HepG2 (cell line): ENCODE measurements at regions not wholly inside any gene's neighbourhood (a gene's known extent, or its start where the extent isn't known, plus 50 kb on each side); places are given as distances from the start of the nearest gene placed in this dataset.

Source experiments
- ATAC-seq: fragments of 200-7000 bp; cut with Tn5 transposase; 3 replicates; pipeline ENCODE4 v1.9.1; 2020; ENCODE audit warnings: mild to moderate bottlenecking, moderate library complexity
- BruUV-seq: library from RNA; stranded (reverse); fragments of 400-500 nt; replicated peaks from 2 replicates; lab custom pipeline; 2021; lab: Mats Ljungman, UMichigan
- CTCF ChIA-PET: fragments of 300-600 bp; formaldehyde crosslinking; extraction: SDS; loops from one replicate; lab custom pipeline; 2021; ENCODE audit warnings: low total read pairs, inconsistent platforms, low intra/inter-chr PET ratio; lab: Yijun Ruan, JAX
- POLR2A ChIA-PET: fragments of 350-600 bp; sonication (Branson Sonifier 250); formaldehyde crosslinking; loops from one replicate; lab custom pipeline; 2020; ENCODE audit warnings: antibody characterized with exemption, inconsistent platforms; lab: Yijun Ruan, JAX
- DNase-seq: peaks from one replicate; pipeline ENCODE4 v3.0.0-alpha.2; 2015; ENCODE audit warnings: low spot score
- FAIRE-seq: peaks from 3 replicates; lab custom pipeline; 2011; peaks lifted over from hg19 to GRCh38; lab: Jason Lieb, UNC
- H2AFZ ChIP-seq: one replicate; pipeline ENCODE4 v1.6.1; 2011; ENCODE audit warnings: low read length, inconsistent platforms
- H3K27ac ChIP-seq: fragments of 300-600 bp; 3 replicates; pipeline ENCODE4 v1.8.0; 2011; ENCODE audit warnings: mixed run types, mild to moderate bottlenecking, mixed read lengths, low read length, inconsistent platforms; ENCODE audit not compliant: insufficient read depth; ENCODE audit errors: extremely low read length
- H3K27me3 ChIP-seq, 2 experiments: fragments of 200-600 bp in 1 of 2; 2 replicates in 1 of 2; 3 replicates in 1 of 2; pipeline versions ENCODE4 v1.6.0 to v1.8.0; 2011; ENCODE audit warnings: low read length in 2 of 2, mild to moderate bottlenecking in 2 of 2, moderate library complexity in 2 of 2, inconsistent platforms in 1 of 2; ENCODE audit not compliant: insufficient read depth in 2 of 2, control insufficient read depth in 1 of 2
- H3K36me3 ChIP-seq, 2 experiments: fragments of 200-600 bp in 1 of 2; replicated peaks in 1 of 2; 2 replicates in 1 of 2; 3 replicates in 1 of 2; pipeline versions ENCODE4 v1.5.1 to v1.8.0; 2011; ENCODE audit warnings: low read length in 2 of 2, inconsistent platforms in 1 of 2; ENCODE audit not compliant: insufficient read depth in 2 of 2, control insufficient read depth in 1 of 2
- H3K4me1 ChIP-seq: 2 replicates; pipeline ENCODE4 v1.5.1; 2012; ENCODE audit warnings: low read length, inconsistent platforms; ENCODE audit not compliant: insufficient read depth
- H3K4me2 ChIP-seq: 2 replicates; pipeline ENCODE4 v1.6.0; 2011; ENCODE audit warnings: low read depth, low read length, inconsistent platforms
- H3K4me3 ChIP-seq, 3 experiments: fragments of 200-600 bp in 1 of 3; sonication (generic), shearing (Covaris generic) in 1 of 3; replicated peaks in 1 of 3; 2 replicates each; pipeline ENCODE4 v1.5.1; 2011 to 2016; ENCODE audit warnings: low read length in 3 of 3, inconsistent platforms in 2 of 3, low read depth in 2 of 3, mild to moderate bottlenecking in 2 of 3, control low read depth in 1 of 3, mixed read lengths in 1 of 3; ENCODE audit not compliant: insufficient read depth in 1 of 3
- H3K79me2 ChIP-seq: one replicate; pipeline ENCODE4 v1.6.1; 2011; ENCODE audit warnings: low read length, inconsistent platforms; ENCODE audit not compliant: insufficient read depth
- H3K9ac ChIP-seq: 2 replicates; pipeline ENCODE4 v1.6.0; 2011; ENCODE audit warnings: mild to moderate bottlenecking, low read depth, low read length, inconsistent platforms; ENCODE audit not compliant: insufficient read depth
- H3K9me3 ChIP-seq: 2 replicates; pipeline ENCODE4 v1.5.1; 2012; ENCODE audit warnings: mild to moderate bottlenecking, low read length
- H4K20me1 ChIP-seq: 2 replicates; pipeline ENCODE4 v1.6.0; 2011; ENCODE audit warnings: inconsistent platforms, mild to moderate bottlenecking, low read length, moderate library complexity; ENCODE audit not compliant: insufficient read depth
- CBX2 ChIP-seq, 2 experiments: fragments of 200-600 bp in 1 of 2; sonication (generic); formaldehyde crosslinking in 1 of 2; IDR thresholded peaks; 2 replicates each; pipeline versions ENCODE4 v1.7.0 to v1.8.1; 2018 to 2022; ENCODE audit warnings: low read depth in 2 of 2, low read length in 1 of 2, mild to moderate bottlenecking in 1 of 2, missing genetic modification reagents in 1 of 2
- ELF3 ChIP-seq: IDR thresholded peaks from 2 replicates; pipeline ENCODE4 v1.6.1; 2016; ENCODE audit warnings: missing genetic modification reagents, missing compliant biosample characterization
- HMG20B ChIP-seq: conservative IDR thresholded peaks from 2 replicates; pipeline ENCODE4 v1.6.1; 2016; ENCODE audit warnings: missing genetic modification reagents, missing compliant biosample characterization
- ISX ChIP-seq: sonication (generic); formaldehyde crosslinking; conservative IDR thresholded peaks from 2 replicates; pipeline ENCODE4 v1.5.0; 2020; ENCODE audit warnings: missing genetic modification reagents
- MXI1 ChIP-seq: IDR thresholded peaks from 3 replicates; pipeline ENCODE4 v1.6.1; 2012; ENCODE audit warnings: low read depth, low read length, inconsistent platforms, borderline replicate concordance
- MZF1 ChIP-seq: sonication (generic); formaldehyde crosslinking; IDR thresholded peaks from 2 replicates; pipeline ENCODE4 v1.8.1; 2023; ENCODE audit warnings: mild to moderate bottlenecking, missing genetic modification reagents, borderline replicate concordance
- NFATC3 ChIP-seq: sonication (generic); formaldehyde crosslinking; IDR thresholded peaks from 2 replicates; pipeline ENCODE4 v1.5.1; 2020; ENCODE audit warnings: mild to moderate bottlenecking, missing genetic modification reagents
- NR1H2 ChIP-seq: sonication (generic); formaldehyde crosslinking; IDR thresholded peaks from 2 replicates; pipeline ENCODE4 v1.8.1; 2022; ENCODE audit warnings: low read depth, missing genetic modification reagents, borderline replicate concordance
- POGZ ChIP-seq: sonication (generic); formaldehyde crosslinking; IDR thresholded peaks from 2 replicates; pipeline ENCODE4 v1.4.0; 2020; ENCODE audit warnings: mild to moderate bottlenecking, missing genetic modification reagents
- SKI ChIP-seq: fragments of 450-650 bp; IDR thresholded peaks from one replicate; pipeline ENCODE4 v1.6.1; 2018; ENCODE audit warnings: mild to moderate bottlenecking; ENCODE audit not compliant: partially characterized antibody
- SOX5 ChIP-seq: IDR thresholded peaks from 2 replicates; pipeline ENCODE4 v1.6.1; 2016; ENCODE audit warnings: borderline replicate concordance
- ZNF138 ChIP-seq: sonication (generic); formaldehyde crosslinking; IDR thresholded peaks from 2 replicates; pipeline ENCODE4 v1.5.0; 2020; ENCODE audit warnings: mild to moderate bottlenecking, low read depth, missing genetic modification reagents
- ZNF143 ChIP-seq: sonication (generic); formaldehyde crosslinking; IDR thresholded peaks from 2 replicates; pipeline ENCODE4 v1.4.0; 2020; ENCODE audit warnings: missing genetic modification reagents
- WGBS: methylation state at CpG from one replicate; pipeline ENCODE4 v1.1.6; 2017; ENCODE audit warnings: low lambda C conversion rate; 5-methylcytosine and 5-hydroxymethylcytosine counted together
- in situ Hi-C: cut with HindIII; loops from 2 replicates; pipeline ENCODE4 v1.10.0; 2017; ENCODE audit warnings: low pct_unique_long_range_greater_than_20kb; ENCODE audit not compliant: extremely low pct_ligation_motif_present
- intact Hi-C: fragments of 100-400 bp; cut with micrococcal nuclease; formaldehyde crosslinking; loops from one replicate; pipeline ENCODE4 v1.10.0; 2022; ENCODE audit not compliant: unreplicated experiment
- TF ChIP-seq, protein P1 (sequence below): sonication (generic); formaldehyde crosslinking; IDR thresholded peaks from 2 replicates; pipeline ENCODE4 v1.5.0; 2020; ENCODE audit warnings: mild to moderate bottlenecking, missing genetic modification reagents
- TF ChIP-seq, protein P2 (sequence below), 2 experiments: fragments of 450-650 bp in 1 of 2; sonication (generic) in 1 of 2; formaldehyde crosslinking; IDR thresholded peaks; 2 replicates each; pipeline versions ENCODE4 v1.5.0 to v1.8.0; 2020 to 2022; ENCODE audit warnings: mild to moderate bottlenecking in 1 of 2, missing genetic modification reagents in 1 of 2
- TF ChIP-seq, protein P3 (sequence below): sonication (generic); formaldehyde crosslinking; IDR thresholded peaks from 2 replicates; pipeline ENCODE4 v1.4.0; 2020; ENCODE audit warnings: missing genetic modification reagents
- TF ChIP-seq, protein P4 (sequence below): IDR thresholded peaks from 2 replicates; pipeline ENCODE4 v1.6.1; 2018; ENCODE audit warnings: missing genetic modification reagents, mild to moderate bottlenecking, missing compliant biosample characterization

DNA sequence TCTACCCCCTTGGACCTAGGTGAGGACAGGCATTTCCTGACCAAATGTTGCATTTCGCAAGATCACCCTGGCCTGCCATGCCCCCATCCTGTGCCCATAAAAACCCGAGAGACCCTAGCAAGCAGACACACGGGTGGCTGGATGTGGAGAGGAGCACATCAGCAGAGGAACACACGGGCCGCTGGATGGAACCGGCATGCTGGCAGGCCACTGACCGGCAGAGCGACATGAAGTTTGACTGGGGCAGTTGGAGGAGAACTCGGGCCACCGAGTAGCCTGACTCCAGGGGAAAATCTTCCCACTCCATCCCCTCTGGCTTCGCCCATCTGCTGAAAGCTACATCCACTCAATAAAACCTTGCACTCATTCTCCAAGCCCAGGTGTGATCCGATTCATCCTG, 329.3 kb downstream of the FGF9 start (continued):
- no peak for TF ChIP-seq SKI
- TF ChIP-seq ISX: no peak

DNA sequence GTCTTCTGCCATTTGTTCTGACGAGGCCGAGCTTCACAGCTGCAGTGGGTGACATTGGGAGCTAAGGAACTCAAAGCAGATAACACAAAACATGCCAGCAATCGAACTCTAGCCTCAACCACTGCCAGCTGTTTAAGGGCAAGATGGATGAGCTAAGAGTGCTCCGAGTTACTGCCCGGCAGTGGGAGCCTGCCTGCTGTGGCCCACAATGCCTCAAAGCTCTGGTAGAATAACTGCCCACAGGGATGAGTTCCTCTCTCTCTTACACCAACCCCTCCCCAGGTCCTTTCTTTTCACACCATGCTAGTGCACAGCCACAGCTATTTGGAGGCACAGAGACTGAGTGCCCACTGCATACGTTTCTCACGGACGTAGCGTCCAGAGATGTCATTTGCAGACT, 330.5 kb downstream of the FGF9 start:
- ChIA-PET CTCF (no interaction called here), POLR2A (no interaction called here)
- H3K9me3 ChIP-seq: no peaks in the 10 kb centered on the region
- intact Hi-C loops: no loop called here
- no peak overlapping the region for H3K4me2 ChIP-seq
- H3K9ac ChIP-seq: no peak overlapping the region
- no peak for DNase-seq
- in situ Hi-C loops: no loop called here
- no peaks in the 10 kb centered on the region for H3K79me2 ChIP-seq
- peaks cover 0 to 4% of the 10 kb centered on the region in 2 experiments; a peak in 3 of 5 replicates for H3K27me3 ChIP-seq
- H4K20me1 ChIP-seq: no peaks in the 10 kb centered on the region
- no peak overlapping the region for H3K27ac ChIP-seq
- no peak overlapping the region for H2AFZ ChIP-seq
- BruUV-seq: no TSS peak
- H3K4me3 ChIP-seq: no peak overlapping the region
- H3K36me3 ChIP-seq: no peaks in the 10 kb centered on the region
- FAIRE-seq: no peak
- no peaks in the 10 kb centered on the region for H3K4me1 ChIP-seq
- no peak for ATAC-seq
- 34% methylated on average over 5 of the region's 9 CpGs for WGBS
- TF ChIP-seq HMG20B (CRISPR knock-in tag) (no peak), ZNF143 (CRISPR knock-in tag) (no peak), NFATC3 (CRISPR knock-in tag) (no peak), CBX2 (IDR thresholded peaks at IDR 0.05; ENCODE audit: low read depth, low read length) (no peak), CBX2 (CRISPR knock-in tag; IDR thresholded peaks at IDR 0.05; ENCODE audit: low read depth) (no peak), MZF1 (CRISPR knock-in tag) (no peak), ELF3 (no peak), POGZ (CRISPR knock-in tag) (no peak), MXI1 (no peak), NR1H2 (CRISPR knock-in tag) (no peak), ZNF138 (CRISPR knock-in tag) (no peak), SOX5 (CRISPR knock-in tag) (no peak)
- TF ChIP-seq, protein P1, sequence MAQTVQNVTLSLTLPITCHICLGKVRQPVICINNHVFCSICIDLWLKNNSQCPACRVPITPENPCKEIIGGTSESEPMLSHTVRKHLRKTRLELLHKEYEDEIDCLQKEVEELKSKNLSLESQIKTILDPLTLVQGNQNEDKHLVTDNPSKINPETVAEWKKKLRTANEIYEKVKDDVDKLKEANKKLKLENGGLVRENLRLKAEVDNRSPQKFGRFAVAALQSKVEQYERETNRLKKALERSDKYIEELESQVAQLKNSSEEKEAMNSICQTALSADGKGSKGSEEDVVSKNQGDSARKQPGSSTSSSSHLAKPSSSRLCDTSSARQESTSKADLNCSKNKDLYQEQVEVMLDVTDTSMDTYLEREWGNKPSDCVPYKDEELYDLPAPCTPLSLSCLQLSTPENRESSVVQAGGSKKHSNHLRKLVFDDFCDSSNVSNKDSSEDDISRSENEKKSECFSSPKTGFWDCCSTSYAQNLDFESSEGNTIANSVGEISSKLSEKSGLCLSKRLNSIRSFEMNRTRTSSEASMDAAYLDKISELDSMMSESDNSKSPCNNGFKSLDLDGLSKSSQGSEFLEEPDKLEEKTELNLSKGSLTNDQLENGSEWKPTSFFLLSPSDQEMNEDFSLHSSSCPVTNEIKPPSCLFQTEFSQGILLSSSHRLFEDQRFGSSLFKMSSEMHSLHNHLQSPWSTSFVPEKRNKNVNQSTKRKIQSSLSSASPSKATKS (CRISPR knock-in tag): no peak
- TF ChIP-seq, protein P2, sequence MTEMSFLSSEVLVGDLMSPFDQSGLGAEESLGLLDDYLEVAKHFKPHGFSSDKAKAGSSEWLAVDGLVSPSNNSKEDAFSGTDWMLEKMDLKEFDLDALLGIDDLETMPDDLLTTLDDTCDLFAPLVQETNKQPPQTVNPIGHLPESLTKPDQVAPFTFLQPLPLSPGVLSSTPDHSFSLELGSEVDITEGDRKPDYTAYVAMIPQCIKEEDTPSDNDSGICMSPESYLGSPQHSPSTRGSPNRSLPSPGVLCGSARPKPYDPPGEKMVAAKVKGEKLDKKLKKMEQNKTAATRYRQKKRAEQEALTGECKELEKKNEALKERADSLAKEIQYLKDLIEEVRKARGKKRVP (CRISPR knock-in tag; IDR thresholded peaks at IDR 0.05): no peak
- TF ChIP-seq, protein P3, sequence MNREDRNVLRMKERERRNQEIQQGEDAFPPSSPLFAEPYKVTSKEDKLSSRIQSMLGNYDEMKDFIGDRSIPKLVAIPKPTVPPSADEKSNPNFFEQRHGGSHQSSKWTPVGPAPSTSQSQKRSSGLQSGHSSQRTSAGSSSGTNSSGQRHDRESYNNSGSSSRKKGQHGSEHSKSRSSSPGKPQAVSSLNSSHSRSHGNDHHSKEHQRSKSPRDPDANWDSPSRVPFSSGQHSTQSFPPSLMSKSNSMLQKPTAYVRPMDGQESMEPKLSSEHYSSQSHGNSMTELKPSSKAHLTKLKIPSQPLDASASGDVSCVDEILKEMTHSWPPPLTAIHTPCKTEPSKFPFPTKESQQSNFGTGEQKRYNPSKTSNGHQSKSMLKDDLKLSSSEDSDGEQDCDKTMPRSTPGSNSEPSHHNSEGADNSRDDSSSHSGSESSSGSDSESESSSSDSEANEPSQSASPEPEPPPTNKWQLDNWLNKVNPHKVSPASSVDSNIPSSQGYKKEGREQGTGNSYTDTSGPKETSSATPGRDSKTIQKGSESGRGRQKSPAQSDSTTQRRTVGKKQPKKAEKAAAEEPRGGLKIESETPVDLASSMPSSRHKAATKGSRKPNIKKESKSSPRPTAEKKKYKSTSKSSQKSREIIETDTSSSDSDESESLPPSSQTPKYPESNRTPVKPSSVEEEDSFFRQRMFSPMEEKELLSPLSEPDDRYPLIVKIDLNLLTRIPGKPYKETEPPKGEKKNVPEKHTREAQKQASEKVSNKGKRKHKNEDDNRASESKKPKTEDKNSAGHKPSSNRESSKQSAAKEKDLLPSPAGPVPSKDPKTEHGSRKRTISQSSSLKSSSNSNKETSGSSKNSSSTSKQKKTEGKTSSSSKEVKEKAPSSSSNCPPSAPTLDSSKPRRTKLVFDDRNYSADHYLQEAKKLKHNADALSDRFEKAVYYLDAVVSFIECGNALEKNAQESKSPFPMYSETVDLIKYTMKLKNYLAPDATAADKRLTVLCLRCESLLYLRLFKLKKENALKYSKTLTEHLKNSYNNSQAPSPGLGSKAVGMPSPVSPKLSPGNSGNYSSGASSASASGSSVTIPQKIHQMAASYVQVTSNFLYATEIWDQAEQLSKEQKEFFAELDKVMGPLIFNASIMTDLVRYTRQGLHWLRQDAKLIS: no peak
- TF ChIP-seq, protein P4, sequence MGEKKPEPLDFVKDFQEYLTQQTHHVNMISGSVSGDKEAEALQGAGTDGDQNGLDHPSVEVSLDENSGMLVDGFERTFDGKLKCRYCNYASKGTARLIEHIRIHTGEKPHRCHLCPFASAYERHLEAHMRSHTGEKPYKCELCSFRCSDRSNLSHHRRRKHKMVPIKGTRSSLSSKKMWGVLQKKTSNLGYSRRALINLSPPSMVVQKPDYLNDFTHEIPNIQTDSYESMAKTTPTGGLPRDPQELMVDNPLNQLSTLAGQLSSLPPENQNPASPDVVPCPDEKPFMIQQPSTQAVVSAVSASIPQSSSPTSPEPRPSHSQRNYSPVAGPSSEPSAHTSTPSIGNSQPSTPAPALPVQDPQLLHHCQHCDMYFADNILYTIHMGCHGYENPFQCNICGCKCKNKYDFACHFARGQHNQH (CRISPR knock-in tag): no peak
